ENCODE measurements at regions not wholly inside any gene's neighbourhood (a gene's known extent, or its start where the extent isn't known, plus 50 kb on each side); places are given as distances from the start of the nearest gene placed in this dataset.

- Histone ChIP-seq H4K20me1 (ENCODE audit: insufficient read depth) (no peaks in the 10 kb centered on the region), H3K4me1 (ENCODE audit: low read depth, poor library complexity, severe bottlenecking) (no peaks in the 10 kb centered on the region), H3K27ac (no peak overlapping the region), H3K4me3 (IDR thresholded peaks at IDR 0.05; ENCODE audit: insufficient read depth, low read depth, low read length) (no peak overlapping the region), H3K9ac (no peak overlapping the region), H2AFZ (ENCODE audit: low read depth) (no peak overlapping the region), H3K36me3 (ENCODE audit: insufficient read depth) (no peaks in the 10 kb centered on the region), H3K27me3 (ENCODE audit: insufficient read depth, low read depth) (no peaks in the 10 kb centered on the region), H3K79me2 (ENCODE audit: insufficient read depth, low read depth) (no peaks in the 10 kb centered on the region), H3K4me2 (no peak overlapping the region)
- no peak for TF ChIP-seq CTCF (conservative IDR thresholded peaks at IDR 0.05; ENCODE audit: low read depth, low read length)
Observed at GRCh38 chr11:92670308-92670890, 299.1 kb upstream of the MTNR1B start.

- no peak for TF ChIP-seq CTCF (conservative IDR thresholded peaks at IDR 0.05; ENCODE audit: low read depth, low read length)
- Histone ChIP-seq H3K27ac (no peak overlapping the region), H3K27me3 (ENCODE audit: insufficient read depth, low read depth) (no peaks in the 10 kb centered on the region), H2AFZ (ENCODE audit: low read depth) (no peak overlapping the region), H3K4me1 (ENCODE audit: low read depth, poor library complexity, severe bottlenecking) (no peaks in the 10 kb centered on the region), H3K9ac (no peak overlapping the region), H3K79me2 (ENCODE audit: insufficient read depth, low read depth) (no peaks in the 10 kb centered on the region), H3K4me2 (no peak overlapping the region), H4K20me1 (ENCODE audit: insufficient read depth) (no peaks in the 10 kb centered on the region), H3K36me3 (ENCODE audit: insufficient read depth) (no peaks in the 10 kb centered on the region), H3K4me3 (IDR thresholded peaks at IDR 0.05; ENCODE audit: insufficient read depth, low read depth, low read length) (no peak overlapping the region)
Observed at GRCh38 chr11:92671081-92671480, 298.4 kb upstream of the MTNR1B start.

- Histone ChIP-seq H3K36me3 (ENCODE audit: insufficient read depth) (no peaks in the 10 kb centered on the region), H3K79me2 (ENCODE audit: insufficient read depth, low read depth) (no peaks in the 10 kb centered on the region), H3K9ac (no peak overlapping the region), H4K20me1 (ENCODE audit: insufficient read depth) (no peaks in the 10 kb centered on the region), H2AFZ (ENCODE audit: low read depth) (no peak overlapping the region), H3K4me1 (ENCODE audit: low read depth, poor library complexity, severe bottlenecking) (no peaks in the 10 kb centered on the region), H3K27me3 (ENCODE audit: insufficient read depth, low read depth) (no peaks in the 10 kb centered on the region), H3K27ac (no peak overlapping the region), H3K4me2 (no peak overlapping the region), H3K4me3 (IDR thresholded peaks at IDR 0.05; ENCODE audit: insufficient read depth, low read depth, low read length) (no peak overlapping the region)
- no peak for TF ChIP-seq CTCF (conservative IDR thresholded peaks at IDR 0.05; ENCODE audit: low read depth, low read length)
Observed at GRCh38 chr11:92675303-92675702, 294.1 kb upstream of the MTNR1B start.

GRCh38 chr11:92675810-92676209, 293.6 kb upstream of the MTNR1B start:
- no peak overlapping the region for H2AFZ ChIP-seq (ENCODE audit: low read depth)
- no peak overlapping the region for H3K9ac ChIP-seq
- no peaks in the 10 kb centered on the region for H3K79me2 ChIP-seq (ENCODE audit: insufficient read depth, low read depth)
- no peak overlapping the region for H3K4me3 ChIP-seq (IDR thresholded peaks at IDR 0.05; ENCODE audit: insufficient read depth, low read depth, low read length)
- no peak overlapping the region for H3K4me2 ChIP-seq
- no peak overlapping the region for H3K27ac ChIP-seq
- H3K36me3 ChIP-seq (ENCODE audit: insufficient read depth), result no peaks in the 10 kb centered on the region
- TF ChIP-seq CTCF (conservative IDR thresholded peaks at IDR 0.05; ENCODE audit: low read depth, low read length), result no peak
- no peaks in the 10 kb centered on the region for H4K20me1 ChIP-seq (ENCODE audit: insufficient read depth)
- no peaks in the 10 kb centered on the region for H3K27me3 ChIP-seq (ENCODE audit: insufficient read depth, low read depth)
- H3K4me1 ChIP-seq (ENCODE audit: low read depth, poor library complexity, severe bottlenecking), result no peaks in the 10 kb centered on the region
